HG03196 (cell line): ENCODE measurements at regions not wholly inside any gene's neighbourhood (a gene's known extent, or its start where the extent isn't known, plus 50 kb on each side); places are given as distances from the start of the nearest gene placed in this dataset.
A peak's percentile ranks its signal among the peaks of the same experiment; 100 is the strongest.
"Not testable (repeated sequence)": the region's sequence is repeated elsewhere in the genome, so short reads cannot be mapped to it uniquely, and the experiment has no call there.

Source experiments
- ATAC-seq: cut with Tn5 transposase; IDR thresholded peaks from one replicate; pipeline ENCODE4 v1.9.1; 2021; ENCODE audit not compliant: unreplicated experiment

DNA sequence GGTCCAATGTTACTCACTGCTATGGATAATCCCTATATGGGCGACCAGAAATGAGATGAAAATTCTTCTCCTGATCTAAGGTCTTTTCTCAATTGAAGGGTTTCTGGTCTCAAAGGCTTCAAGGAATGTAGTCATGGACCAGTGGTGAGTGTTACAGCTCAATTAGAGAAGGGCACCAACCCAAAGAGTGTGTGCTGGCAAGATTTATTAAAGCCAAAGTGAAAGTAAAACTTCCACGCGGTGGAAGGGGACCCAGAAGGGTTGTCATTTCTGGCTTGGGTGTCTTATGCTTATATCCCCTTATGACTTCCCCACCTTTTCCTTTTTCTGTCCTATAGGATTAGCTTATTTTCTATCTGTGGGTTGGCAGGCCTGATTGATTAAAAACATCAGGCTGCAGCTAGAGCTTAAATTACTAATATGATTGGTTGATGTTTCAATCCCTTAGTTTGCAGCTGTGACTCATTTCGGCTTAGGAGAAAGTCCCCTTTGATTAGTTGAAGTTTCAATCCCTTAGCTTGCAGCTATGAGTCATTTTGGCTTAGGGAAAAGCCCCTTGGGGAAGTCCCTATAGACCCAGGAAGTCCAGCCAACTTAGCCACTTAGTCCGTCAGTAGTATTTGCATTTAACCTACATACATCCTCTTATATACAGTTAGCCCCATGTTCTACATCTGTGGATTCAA is 179.5 kb upstream of the NLGN4Y start:
- ATAC-seq, result peak; percentile 55

GRCh38 chrY:14351590-14351989 is 172.7 kb upstream of the NLGN4Y start:
- ATAC-seq, result no peak

DNA sequence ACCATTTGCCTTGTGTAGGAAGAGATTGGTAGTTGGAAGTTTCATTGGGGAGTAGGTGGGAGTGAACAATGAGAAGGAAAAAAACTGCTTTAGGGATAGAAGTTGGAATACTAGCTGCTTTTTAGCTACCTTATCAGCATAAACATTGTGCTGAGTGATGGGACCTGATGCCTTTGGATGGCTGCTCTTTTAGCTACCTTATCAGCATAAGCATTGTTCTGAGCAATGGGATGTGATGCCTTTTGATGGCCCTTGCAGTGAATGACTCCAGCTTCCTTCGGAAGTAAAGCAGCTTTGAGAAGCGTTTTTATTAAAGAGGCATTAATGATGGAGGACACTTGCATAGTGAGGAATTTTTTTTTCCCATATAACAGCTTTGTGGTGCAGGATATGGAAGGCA is 168.2 kb upstream of the NLGN4Y start:
- ATAC-seq, result no peak

- no peak for ATAC-seq
Observed at GRCh38 chrY:14360748-14361500, 163.4 kb upstream of the NLGN4Y start.

DNA sequence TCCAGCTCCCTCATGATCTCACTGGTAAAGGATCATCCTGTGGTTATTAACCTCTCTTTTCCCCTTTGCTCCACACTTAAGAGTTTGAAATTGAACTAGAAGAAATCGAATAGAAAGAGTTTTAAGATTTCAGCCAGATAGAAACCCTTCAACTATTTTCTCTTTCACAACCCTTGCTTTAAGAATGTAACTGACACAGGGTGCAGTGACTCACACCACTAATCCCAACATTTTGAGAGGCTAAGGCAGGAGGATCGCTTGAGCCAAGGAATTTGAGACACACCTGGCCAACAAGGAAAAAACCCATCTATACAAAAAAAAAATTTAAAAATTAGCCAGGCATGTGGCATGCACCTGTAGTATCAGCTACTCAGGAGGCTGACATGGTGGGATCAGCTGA is 150.7 kb upstream of the NLGN4Y start:
- ATAC-seq, result no peak

DNA sequence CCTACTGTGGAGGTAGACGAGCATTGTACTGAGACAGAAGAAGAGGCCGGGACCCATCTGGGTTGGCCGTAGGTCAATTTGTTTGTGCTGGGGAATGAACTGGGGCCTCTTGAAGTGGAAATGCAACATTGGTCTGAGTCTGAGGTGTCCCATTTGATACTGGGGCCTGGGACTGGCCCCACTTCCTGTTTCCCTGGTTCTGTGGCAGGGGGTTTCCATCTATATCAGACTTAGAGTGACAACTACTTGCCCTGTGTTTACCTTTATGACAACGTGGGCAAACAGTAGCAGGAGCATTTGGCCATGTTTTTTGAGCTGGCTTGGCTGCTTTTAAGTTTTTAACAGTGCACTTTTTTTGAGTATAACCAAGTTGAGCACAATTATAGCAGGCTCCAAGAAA is 146.1 kb upstream of the NLGN4Y start:
- ATAC-seq, result no peak

GRCh38 chrY:14410549-14411030 is 113.7 kb upstream of the NLGN4Y start:
- ATAC-seq, result not testable (repeated sequence)

GRCh38 chrY:14411334-14411733 is 113.0 kb upstream of the NLGN4Y start:
- no peak for ATAC-seq

GRCh38 chrY:14436546-14436945 is 87.8 kb upstream of the NLGN4Y start:
- ATAC-seq, result no peak

DNA sequence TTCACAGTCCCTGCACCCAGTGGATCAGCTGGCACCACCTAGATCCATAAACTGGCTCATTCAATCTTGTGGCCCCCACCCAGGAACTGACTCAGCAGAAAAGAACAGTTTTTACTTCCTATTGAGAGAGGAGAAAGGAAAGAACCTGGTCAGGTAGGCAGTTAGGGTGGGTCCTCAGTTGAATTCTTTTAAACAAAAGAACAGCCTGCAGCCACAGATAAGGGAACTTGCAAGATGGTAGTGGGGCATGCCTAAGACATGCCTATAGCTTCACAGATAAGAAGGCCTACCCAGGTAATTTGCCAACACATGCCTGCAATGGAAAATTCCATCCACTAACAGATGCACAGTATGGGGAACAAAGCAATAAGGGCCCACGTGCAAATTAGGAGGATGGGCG is 86.7 kb upstream of the NLGN4Y start:
- ATAC-seq, result no peak

DNA sequence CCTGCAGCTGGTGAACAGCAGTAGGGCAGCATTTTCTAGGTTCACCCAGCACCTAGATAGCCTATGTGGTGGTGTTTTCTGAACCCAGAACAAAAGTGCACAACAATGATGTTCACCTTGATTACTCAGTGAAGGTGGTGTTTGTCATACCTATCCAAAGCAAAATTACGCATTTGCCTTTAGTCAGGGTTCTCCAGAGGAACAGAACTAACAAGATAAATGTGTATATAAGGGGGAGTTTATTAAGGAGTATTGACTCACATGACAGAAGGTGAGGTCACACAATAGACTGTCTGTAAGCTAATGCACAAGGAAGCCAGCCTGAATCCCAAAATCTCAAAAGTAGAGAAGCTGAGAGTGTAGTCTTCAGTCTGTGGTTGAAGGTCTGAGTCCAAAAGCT is 85.9 kb upstream of the NLGN4Y start:
- ATAC-seq, result no peak

- ATAC-seq, result no peak
Observed at GRCh38 chrY:14444550-14444949, 79.8 kb upstream of the NLGN4Y start.

- no peak for ATAC-seq
Observed at GRCh38 chrY:14468151-14468683, 56.1 kb upstream of the NLGN4Y start.

DNA sequence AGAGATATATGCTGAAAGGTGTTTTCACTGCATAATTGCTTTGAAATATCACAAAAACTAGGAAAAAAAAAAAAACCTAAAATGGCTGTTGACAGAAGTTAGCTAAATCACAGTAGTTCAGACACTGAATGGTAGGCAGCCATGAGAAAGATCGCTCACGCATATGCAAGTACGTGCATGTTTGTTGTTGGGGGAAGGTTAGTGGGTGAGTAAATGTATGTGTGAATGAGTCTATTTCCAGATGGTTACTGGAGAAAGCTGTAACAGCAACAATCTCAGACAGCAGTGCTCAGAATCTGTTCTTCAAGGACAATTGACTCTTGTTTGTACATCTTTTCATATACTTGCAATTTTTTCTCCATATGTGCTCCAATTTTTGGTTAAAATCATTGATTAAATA is 51.9 kb upstream of the NLGN4Y start:
- no peak for ATAC-seq

- no peak for ATAC-seq
Observed at GRCh38 chrY:14473320-14473719, 51.0 kb upstream of the NLGN4Y start.
